ENCODE measurements at regions not wholly inside any gene's neighbourhood (a gene's known extent, or its start where the extent isn't known, plus 50 kb on each side); places are given as distances from the start of the nearest gene placed in this dataset.

DNA sequence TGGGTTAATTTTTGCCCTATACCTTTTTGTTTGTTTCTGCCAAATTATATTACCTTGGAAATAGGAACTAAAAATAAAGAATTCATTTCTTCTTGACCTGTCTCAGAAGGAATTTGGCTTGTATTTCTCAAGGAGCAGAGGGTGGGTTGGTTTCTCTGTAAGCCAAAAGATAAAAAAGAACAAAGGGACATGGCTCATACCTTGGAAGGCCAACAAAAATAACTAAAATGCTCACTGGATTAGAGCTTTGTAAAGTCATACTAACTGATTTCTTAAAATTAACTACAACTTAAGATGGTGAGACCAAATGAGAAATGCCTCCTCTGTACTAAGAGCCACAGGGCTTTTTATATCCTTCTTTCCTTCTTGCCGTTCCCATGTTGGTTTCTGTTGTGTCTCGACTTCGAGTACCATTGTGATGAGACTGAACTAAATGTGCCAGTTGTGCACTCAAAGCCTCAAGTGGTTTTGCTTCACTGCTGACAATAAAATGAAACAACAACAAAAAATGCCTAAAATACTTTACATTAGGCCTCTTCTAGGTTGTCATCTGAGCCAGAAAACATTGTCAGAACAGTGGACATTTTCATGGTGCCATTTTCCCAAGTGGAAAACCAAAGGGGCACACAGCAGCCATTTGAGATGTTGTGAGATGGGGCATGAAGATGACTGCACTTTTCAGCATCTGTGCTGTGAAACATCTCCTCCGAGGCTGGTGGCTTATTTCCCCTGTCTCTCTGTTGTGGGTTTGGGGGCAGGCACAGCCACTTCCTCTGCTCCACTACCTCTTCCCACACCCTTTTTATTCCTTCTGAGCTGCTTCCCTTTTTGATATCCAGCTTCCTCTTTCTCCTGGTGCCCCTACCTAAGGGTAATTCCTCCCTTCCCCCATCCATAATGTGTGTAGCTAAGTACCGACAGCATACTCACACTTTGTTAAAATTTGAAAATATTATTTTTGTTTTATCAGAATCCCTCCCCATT, 51.8 kb upstream of the AGR3 start:
- Histone ChIP-seq H3K9ac (ENCODE audit: low read length) (no peak overlapping the region), H3K4me3 (ENCODE audit: low read depth, low read length, poor library complexity, severe bottlenecking) (no peak overlapping the region), H3F3A (ENCODE audit: insufficient read depth, low read length) (no peaks in the 10 kb centered on the region), H2AFZ (ENCODE audit: low read length) (no peak overlapping the region), H3K9me2 (ENCODE audit: low read depth, low read length) (no peaks in the 10 kb centered on the region), H3K4me2 (ENCODE audit: low read length) (peak overlapping the region; percentile 7; the same call in 1 of the 2 replicates), H3K79me2 (ENCODE audit: insufficient read depth, low read length) (no peaks in the 10 kb centered on the region), H3K9me3 (ENCODE audit: low read length) (no peaks in the 10 kb centered on the region), H3K4me1 (ENCODE audit: insufficient read depth, low read length, severe bottlenecking) (peaks cover 51% of the 10 kb centered on the region), H3K27ac (ENCODE audit: low read depth, low read length, poor library complexity, severe bottlenecking) (peak overlapping the region; percentile 2), H3K27me3 (ENCODE audit: insufficient read depth, low read length) (no peaks in the 10 kb centered on the region), H4K20me1 (ENCODE audit: insufficient read depth, low read length) (no peaks in the 10 kb centered on the region), H3K36me3 (ENCODE audit: insufficient read depth, low read length) (no peaks in the 10 kb centered on the region)
- TF ChIP-seq, protein P1, sequence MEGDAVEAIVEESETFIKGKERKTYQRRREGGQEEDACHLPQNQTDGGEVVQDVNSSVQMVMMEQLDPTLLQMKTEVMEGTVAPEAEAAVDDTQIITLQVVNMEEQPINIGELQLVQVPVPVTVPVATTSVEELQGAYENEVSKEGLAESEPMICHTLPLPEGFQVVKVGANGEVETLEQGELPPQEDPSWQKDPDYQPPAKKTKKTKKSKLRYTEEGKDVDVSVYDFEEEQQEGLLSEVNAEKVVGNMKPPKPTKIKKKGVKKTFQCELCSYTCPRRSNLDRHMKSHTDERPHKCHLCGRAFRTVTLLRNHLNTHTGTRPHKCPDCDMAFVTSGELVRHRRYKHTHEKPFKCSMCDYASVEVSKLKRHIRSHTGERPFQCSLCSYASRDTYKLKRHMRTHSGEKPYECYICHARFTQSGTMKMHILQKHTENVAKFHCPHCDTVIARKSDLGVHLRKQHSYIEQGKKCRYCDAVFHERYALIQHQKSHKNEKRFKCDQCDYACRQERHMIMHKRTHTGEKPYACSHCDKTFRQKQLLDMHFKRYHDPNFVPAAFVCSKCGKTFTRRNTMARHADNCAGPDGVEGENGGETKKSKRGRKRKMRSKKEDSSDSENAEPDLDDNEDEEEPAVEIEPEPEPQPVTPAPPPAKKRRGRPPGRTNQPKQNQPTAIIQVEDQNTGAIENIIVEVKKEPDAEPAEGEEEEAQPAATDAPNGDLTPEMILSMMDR (IDR thresholded peaks at IDR 0.05; ENCODE audit: low read length): no peak

DNA sequence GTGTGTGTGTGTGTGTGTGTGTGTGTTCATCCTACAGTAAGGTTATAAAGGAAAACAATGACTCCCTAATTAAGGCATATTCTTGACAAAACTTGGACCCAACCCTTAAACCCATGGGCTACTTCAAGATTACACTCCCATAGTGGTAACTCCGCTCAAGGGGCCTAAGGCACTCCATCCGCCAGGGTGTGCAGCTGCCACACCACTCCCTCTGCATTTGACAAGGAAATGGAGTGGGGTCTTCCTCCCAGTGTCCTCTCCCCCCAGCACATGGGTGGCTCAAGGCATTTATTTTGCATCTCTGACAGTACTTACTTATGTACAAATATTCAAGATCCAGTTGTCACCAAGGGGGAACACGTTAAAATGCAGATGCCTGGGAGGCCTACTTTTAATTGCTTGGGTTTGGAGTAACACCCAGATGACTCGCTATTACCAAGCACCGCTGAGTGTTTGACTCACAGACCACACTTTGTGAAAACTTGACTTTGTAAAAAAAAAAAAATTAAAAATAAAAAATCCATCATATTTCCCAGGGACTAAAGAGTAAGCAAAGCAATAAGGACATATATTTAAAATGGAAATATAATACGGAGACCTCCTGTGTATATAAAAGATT, 53.0 kb upstream of the AGR3 start:
- Histone ChIP-seq H3K27me3 (ENCODE audit: insufficient read depth, low read length) (no peaks in the 10 kb centered on the region), H3K9me2 (ENCODE audit: low read depth, low read length) (no peaks in the 10 kb centered on the region), H3K4me3 (ENCODE audit: low read depth, low read length, poor library complexity, severe bottlenecking) (no peak overlapping the region), H3F3A (ENCODE audit: insufficient read depth, low read length) (no peaks in the 10 kb centered on the region), H3K9me3 (ENCODE audit: low read length) (no peaks in the 10 kb centered on the region), H3K4me2 (ENCODE audit: low read length) (no peak overlapping the region), H3K79me2 (ENCODE audit: insufficient read depth, low read length) (no peaks in the 10 kb centered on the region), H4K20me1 (ENCODE audit: insufficient read depth, low read length) (no peaks in the 10 kb centered on the region), H2AFZ (ENCODE audit: low read length) (no peak overlapping the region), H3K9ac (ENCODE audit: low read length) (no peak overlapping the region), H3K36me3 (ENCODE audit: insufficient read depth, low read length) (no peaks in the 10 kb centered on the region), H3K27ac (ENCODE audit: low read depth, low read length, poor library complexity, severe bottlenecking) (no peak overlapping the region), H3K4me1 (ENCODE audit: insufficient read depth, low read length, severe bottlenecking) (peaks cover 38% of the 10 kb centered on the region)
- no peak for TF ChIP-seq EZH2 (IDR thresholded peaks at IDR 0.05; ENCODE audit: borderline replicate concordance, low read length)
- TF ChIP-seq, protein P1 (IDR thresholded peaks at IDR 0.05; ENCODE audit: low read length): no peak

DNA sequence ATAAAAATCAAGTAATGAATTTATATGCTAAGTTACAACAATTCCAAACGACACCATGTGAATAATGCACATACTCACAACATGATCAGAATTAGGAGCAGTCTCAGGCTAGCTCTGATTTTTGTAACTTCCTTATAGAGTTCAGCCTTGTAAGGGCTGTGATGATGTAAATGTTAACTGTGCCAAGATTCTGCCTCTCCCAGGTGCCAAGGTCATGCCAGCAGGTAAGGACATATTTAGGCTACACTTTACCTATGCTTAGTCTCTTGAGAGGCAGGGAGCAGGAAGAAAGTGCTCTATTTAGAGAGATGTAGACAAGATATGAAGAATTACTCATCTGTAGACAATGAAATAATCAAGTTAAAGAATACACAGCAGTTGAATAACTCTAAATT, 53.6 kb upstream of the AGR3 start:
- H3K79me2 ChIP-seq (ENCODE audit: insufficient read depth, low read length): no peaks in the 10 kb centered on the region
- TF ChIP-seq, protein P1 (IDR thresholded peaks at IDR 0.05; ENCODE audit: low read length): no peak
- no peak for TF ChIP-seq EZH2 (IDR thresholded peaks at IDR 0.05; ENCODE audit: borderline replicate concordance, low read length)
- no peaks in the 10 kb centered on the region for H3K27me3 ChIP-seq (ENCODE audit: insufficient read depth, low read length)
- H3K4me1 ChIP-seq (ENCODE audit: insufficient read depth, low read length, severe bottlenecking): peaks cover 33% of the 10 kb centered on the region
- no peak overlapping the region for H2AFZ ChIP-seq (ENCODE audit: low read length)
- H3K4me3 ChIP-seq (ENCODE audit: low read depth, low read length, poor library complexity, severe bottlenecking): no peak overlapping the region
- no peak overlapping the region for H3K4me2 ChIP-seq (ENCODE audit: low read length)
- no peaks in the 10 kb centered on the region for H3F3A ChIP-seq (ENCODE audit: insufficient read depth, low read length)
- no peak overlapping the region for H3K27ac ChIP-seq (ENCODE audit: low read depth, low read length, poor library complexity, severe bottlenecking)
- H3K36me3 ChIP-seq (ENCODE audit: insufficient read depth, low read length): no peaks in the 10 kb centered on the region
- H3K9me3 ChIP-seq (ENCODE audit: low read length): no peaks in the 10 kb centered on the region
- no peaks in the 10 kb centered on the region for H3K9me2 ChIP-seq (ENCODE audit: low read depth, low read length)
- H4K20me1 ChIP-seq (ENCODE audit: insufficient read depth, low read length): no peaks in the 10 kb centered on the region
- no peak overlapping the region for H3K9ac ChIP-seq (ENCODE audit: low read length)
